HepG2 (cell line): ENCODE measurements at regions not wholly inside any gene's neighbourhood (a gene's known extent, or its start where the extent isn't known, plus 50 kb on each side); places are given as distances from the start of the nearest gene placed in this dataset.

Experiments
- ATAC-seq: fragments of 200-7000 bp; cut with Tn5 transposase; 3 replicates; pipeline ENCODE4 v1.9.1; 2020; ENCODE audit warnings: mild to moderate bottlenecking, moderate library complexity
- BruUV-seq: library from RNA; stranded (reverse); fragments of 400-500 nt; replicated peaks from 2 replicates; lab custom pipeline; 2021; lab: Mats Ljungman, UMichigan
- CTCF ChIA-PET: fragments of 300-600 bp; formaldehyde crosslinking; extraction: SDS; loops from one replicate; lab custom pipeline; 2021; ENCODE audit warnings: low total read pairs, inconsistent platforms, low intra/inter-chr PET ratio; lab: Yijun Ruan, JAX
- POLR2A ChIA-PET: fragments of 350-600 bp; sonication (Branson Sonifier 250); formaldehyde crosslinking; loops from one replicate; lab custom pipeline; 2020; ENCODE audit warnings: antibody characterized with exemption, inconsistent platforms; lab: Yijun Ruan, JAX
- DNase-seq: peaks from one replicate; pipeline ENCODE4 v3.0.0-alpha.2; 2015; ENCODE audit warnings: low spot score
- FAIRE-seq: peaks from 3 replicates; lab custom pipeline; 2011; peaks lifted over from hg19 to GRCh38; lab: Jason Lieb, UNC
- H2AFZ ChIP-seq: one replicate; pipeline ENCODE4 v1.6.1; 2011; ENCODE audit warnings: low read length, inconsistent platforms
- H3K27ac ChIP-seq: fragments of 300-600 bp; 3 replicates; pipeline ENCODE4 v1.8.0; 2011; ENCODE audit warnings: mixed run types, mild to moderate bottlenecking, mixed read lengths, low read length, inconsistent platforms; ENCODE audit not compliant: insufficient read depth; ENCODE audit errors: extremely low read length
- H3K27me3 ChIP-seq, 2 experiments: fragments of 200-600 bp in 1 of 2; 2 replicates in 1 of 2; 3 replicates in 1 of 2; pipeline versions ENCODE4 v1.6.0 to v1.8.0; 2011; ENCODE audit warnings: low read length in 2 of 2, mild to moderate bottlenecking in 2 of 2, moderate library complexity in 2 of 2, inconsistent platforms in 1 of 2; ENCODE audit not compliant: insufficient read depth in 2 of 2, control insufficient read depth in 1 of 2
- H3K36me3 ChIP-seq, 2 experiments: fragments of 200-600 bp in 1 of 2; replicated peaks in 1 of 2; 2 replicates in 1 of 2; 3 replicates in 1 of 2; pipeline versions ENCODE4 v1.5.1 to v1.8.0; 2011; ENCODE audit warnings: low read length in 2 of 2, inconsistent platforms in 1 of 2; ENCODE audit not compliant: insufficient read depth in 2 of 2, control insufficient read depth in 1 of 2
- H3K4me1 ChIP-seq: 2 replicates; pipeline ENCODE4 v1.5.1; 2012; ENCODE audit warnings: low read length, inconsistent platforms; ENCODE audit not compliant: insufficient read depth
- H3K4me2 ChIP-seq: 2 replicates; pipeline ENCODE4 v1.6.0; 2011; ENCODE audit warnings: low read depth, low read length, inconsistent platforms
- H3K4me3 ChIP-seq, 3 experiments: fragments of 200-600 bp in 1 of 3; sonication (generic), shearing (Covaris generic) in 1 of 3; replicated peaks in 1 of 3; 2 replicates each; pipeline ENCODE4 v1.5.1; 2011 to 2016; ENCODE audit warnings: low read length in 3 of 3, inconsistent platforms in 2 of 3, low read depth in 2 of 3, mild to moderate bottlenecking in 2 of 3, control low read depth in 1 of 3, mixed read lengths in 1 of 3; ENCODE audit not compliant: insufficient read depth in 1 of 3
- H3K79me2 ChIP-seq: one replicate; pipeline ENCODE4 v1.6.1; 2011; ENCODE audit warnings: low read length, inconsistent platforms; ENCODE audit not compliant: insufficient read depth
- H3K9ac ChIP-seq: 2 replicates; pipeline ENCODE4 v1.6.0; 2011; ENCODE audit warnings: mild to moderate bottlenecking, low read depth, low read length, inconsistent platforms; ENCODE audit not compliant: insufficient read depth
- H3K9me3 ChIP-seq: 2 replicates; pipeline ENCODE4 v1.5.1; 2012; ENCODE audit warnings: mild to moderate bottlenecking, low read length
- H4K20me1 ChIP-seq: 2 replicates; pipeline ENCODE4 v1.6.0; 2011; ENCODE audit warnings: inconsistent platforms, mild to moderate bottlenecking, low read length, moderate library complexity; ENCODE audit not compliant: insufficient read depth
- HHEX ChIP-seq: IDR thresholded peaks from 2 replicates; pipeline ENCODE4 v1.6.1; 2016; ENCODE audit warnings: control low read depth
- REL ChIP-seq: sonication (generic); formaldehyde crosslinking; conservative IDR thresholded peaks from 2 replicates; pipeline ENCODE4 v1.8.0; 2022; ENCODE audit warnings: mild to moderate bottlenecking, missing genetic modification reagents, moderate library complexity
- TAF1 ChIP-seq: sonication (generic); formaldehyde crosslinking; IDR thresholded peaks from 2 replicates; pipeline ENCODE4 v1.4.0; 2020; ENCODE audit warnings: missing genetic modification reagents
- ZKSCAN1 ChIP-seq: fragments of 150-350 bp; IDR thresholded peaks from 2 replicates; pipeline ENCODE4 v1.6.1; 2014; ENCODE audit warnings: low read length
- ZNF441 ChIP-seq: sonication (generic); formaldehyde crosslinking; IDR thresholded peaks from 2 replicates; pipeline ENCODE4 v1.7.0; 2021; ENCODE audit warnings: missing genetic modification reagents, borderline replicate concordance
- ZNF510 ChIP-seq: sonication (generic); formaldehyde crosslinking; IDR thresholded peaks from 2 replicates; pipeline ENCODE4 v1.4.0; 2020; ENCODE audit warnings: low read depth, mild to moderate bottlenecking, missing genetic modification reagents
- ZNF543 ChIP-seq: sonication (generic); formaldehyde crosslinking; IDR thresholded peaks from 2 replicates; pipeline ENCODE4 v1.4.0; 2020; ENCODE audit warnings: mild to moderate bottlenecking, missing genetic modification reagents
- ZSCAN12 ChIP-seq: sonication (generic); formaldehyde crosslinking; IDR thresholded peaks from 2 replicates; pipeline ENCODE4 v1.9.0; 2021; ENCODE audit warnings: mild to moderate bottlenecking, missing genetic modification reagents
- WGBS: methylation state at CpG from one replicate; pipeline ENCODE4 v1.1.6; 2017; ENCODE audit warnings: low lambda C conversion rate; 5-methylcytosine and 5-hydroxymethylcytosine counted together
- in situ Hi-C: cut with HindIII; loops from 2 replicates; pipeline ENCODE4 v1.10.0; 2017; ENCODE audit warnings: low pct_unique_long_range_greater_than_20kb; ENCODE audit not compliant: extremely low pct_ligation_motif_present
- intact Hi-C: fragments of 100-400 bp; cut with micrococcal nuclease; formaldehyde crosslinking; loops from one replicate; pipeline ENCODE4 v1.10.0; 2022; ENCODE audit not compliant: unreplicated experiment
- TF ChIP-seq, protein P1 (sequence below): IDR thresholded peaks from 2 replicates; pipeline ENCODE4 v1.6.1; 2016; ENCODE audit warnings: control low read depth
- TF ChIP-seq, protein P2 (sequence below): sonication (generic); formaldehyde crosslinking; IDR thresholded peaks from 2 replicates; pipeline ENCODE4 v1.8.1; 2023; ENCODE audit warnings: mild to moderate bottlenecking, inconsistent platforms, moderate library complexity, missing genetic modification reagents, borderline replicate concordance

DNA sequence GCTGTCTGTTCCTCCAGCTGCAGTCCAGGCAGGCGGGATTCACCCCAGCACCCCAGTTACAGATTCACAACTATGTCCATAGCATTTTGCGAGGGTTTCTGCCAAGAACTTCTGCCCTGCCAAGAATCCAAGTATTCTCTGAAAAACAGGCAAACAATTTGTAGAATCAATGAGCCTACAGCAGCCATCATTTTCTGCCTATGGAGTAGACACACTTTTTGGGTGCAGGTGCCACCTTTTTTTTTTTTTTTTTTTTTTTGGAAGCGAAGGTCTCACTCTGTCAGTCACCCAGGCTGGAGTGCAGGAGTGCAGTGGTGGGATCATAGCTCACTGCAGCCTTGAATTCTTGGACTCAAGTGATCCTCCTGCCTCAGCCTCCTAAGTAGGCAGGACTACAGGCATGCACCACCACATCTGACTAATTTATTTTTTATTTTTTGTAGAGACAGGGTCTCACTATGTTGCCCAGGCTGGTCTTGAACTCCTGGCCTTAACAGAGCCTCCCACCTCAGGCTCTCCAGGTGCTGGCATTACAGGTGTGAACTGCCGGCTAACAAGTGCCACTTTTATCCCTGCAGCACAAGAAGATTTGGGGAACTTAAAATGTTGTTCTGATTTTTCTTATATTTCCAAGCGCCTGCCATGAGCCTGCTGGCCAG lies 195.1 kb downstream of the SNX19 start:
- FAIRE-seq = no peak
- ATAC-seq = no peak
- WGBS = 6% methylated on average over 4 of the region's 5 CpGs
- H3K4me2 ChIP-seq = no peak overlapping the region
- no peaks in the 10 kb centered on the region for H4K20me1 ChIP-seq
- in situ Hi-C loops = no loop called here
- no peak overlapping the region for H3K9ac ChIP-seq
- intact Hi-C loops = no loop called here
- no peak overlapping the region for H3K27ac ChIP-seq
- no peaks in the 10 kb centered on the region for H3K79me2 ChIP-seq
- no peak for DNase-seq
- ChIA-PET CTCF (no interaction called here), POLR2A (no interaction called here)
- no peaks in the 10 kb centered on the region for H3K9me3 ChIP-seq
- no peak overlapping the region for H2AFZ ChIP-seq
- no peaks in the 10 kb centered on the region for H3K4me1 ChIP-seq
- BruUV-seq = no TSS peak
- no peaks in the 10 kb centered on the region for H3K36me3 ChIP-seq
- no peak overlapping the region for H3K4me3 ChIP-seq
- TF ChIP-seq, protein P1, sequence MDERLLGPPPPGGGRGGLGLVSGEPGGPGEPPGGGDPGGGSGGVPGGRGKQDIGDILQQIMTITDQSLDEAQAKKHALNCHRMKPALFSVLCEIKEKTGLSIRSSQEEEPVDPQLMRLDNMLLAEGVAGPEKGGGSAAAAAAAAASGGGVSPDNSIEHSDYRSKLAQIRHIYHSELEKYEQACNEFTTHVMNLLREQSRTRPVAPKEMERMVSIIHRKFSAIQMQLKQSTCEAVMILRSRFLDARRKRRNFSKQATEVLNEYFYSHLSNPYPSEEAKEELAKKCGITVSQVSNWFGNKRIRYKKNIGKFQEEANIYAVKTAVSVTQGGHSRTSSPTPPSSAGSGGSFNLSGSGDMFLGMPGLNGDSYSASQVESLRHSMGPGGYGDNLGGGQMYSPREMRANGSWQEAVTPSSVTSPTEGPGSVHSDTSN (CRISPR knock-in tag) = no peak
- TF ChIP-seq ZNF441 (CRISPR knock-in tag) = no peak
- TF ChIP-seq ZSCAN12 (CRISPR knock-in tag) = no peak
- TF ChIP-seq HHEX (CRISPR knock-in tag) = no peak
- TF ChIP-seq ZNF543 = no peak
- TF ChIP-seq, protein P2, sequence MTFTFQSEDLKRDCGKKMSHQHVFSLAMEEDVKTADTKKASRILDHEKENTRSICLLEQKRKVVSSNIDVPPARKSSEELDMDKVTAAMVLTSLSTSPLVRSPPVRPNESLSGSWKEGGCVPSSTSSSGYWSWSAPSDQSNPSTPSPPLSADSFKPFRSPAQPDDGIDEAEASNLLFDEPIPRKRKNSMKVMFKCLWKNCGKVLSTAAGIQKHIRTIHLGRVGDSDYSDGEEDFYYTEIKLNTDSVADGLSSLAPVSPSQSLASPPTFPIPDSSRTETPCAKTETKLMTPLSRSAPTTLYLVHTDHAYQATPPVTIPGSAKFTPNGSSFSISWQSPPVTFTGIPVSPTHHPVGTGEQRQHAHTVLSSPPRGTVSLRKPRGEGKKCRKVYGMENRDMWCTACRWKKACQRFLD = no peak
- no peak for TF ChIP-seq TAF1 (CRISPR knock-in tag)
- no peak for TF ChIP-seq ZKSCAN1
- no peak for TF ChIP-seq ZNF510 (CRISPR knock-in tag)
- no peak for TF ChIP-seq REL (CRISPR knock-in tag)
- TF ChIP-seq, all 625 proteins: peak for 0
- H3K27me3 ChIP-seq = peaks cover 1 to 20% of the 10 kb centered on the region in 2 experiments; a peak in 2 of 5 replicates
